ENCODE measurements at regions not wholly inside any gene's neighbourhood (a gene's known extent, or its start where the extent isn't known, plus 50 kb on each side); places are given as distances from the start of the nearest gene placed in this dataset.

- H3K9me2 ChIP-seq (replicated peaks; ENCODE audit: insufficient read depth, low read length), result no peaks in the 10 kb centered on the region
- H3K4me3 ChIP-seq (ENCODE audit: low read length), result no peak overlapping the region
- H3K27me3 ChIP-seq (ENCODE audit: low read length), result no peaks in the 10 kb centered on the region
- peaks cover 7% of the 10 kb centered on the region for H3K9me3 ChIP-seq (ENCODE audit: low read length)
- no peaks in the 10 kb centered on the region for H3K79me2 ChIP-seq (ENCODE audit: low read length)
- H3K9ac ChIP-seq (ENCODE audit: low read length), result no peak overlapping the region
- H4K20me1 ChIP-seq (ENCODE audit: insufficient read depth, low read depth, low read length), result no peaks in the 10 kb centered on the region
- no peak for DNase-seq
- H3K4me1 ChIP-seq (ENCODE audit: low read length), result peaks cover 24% of the 10 kb centered on the region
- H3K36me3 ChIP-seq (ENCODE audit: insufficient read depth, low read length), result no peaks in the 10 kb centered on the region
- no peak overlapping the region for H3K27ac ChIP-seq (ENCODE audit: low read length)
- H2AFZ ChIP-seq (ENCODE audit: low read length), result no peak overlapping the region
- H3K4me2 ChIP-seq (ENCODE audit: low read depth, low read length, poor library complexity, severe bottlenecking), result no peak overlapping the region
Observed at GRCh38 chr7:118662266-118662665, 437.8 kb downstream of the ANKRD7 start.

GRCh38 chr7:118664498-118664897, 440.0 kb downstream of the ANKRD7 start:
- Histone ChIP-seq H3K4me1 (ENCODE audit: low read length) (peaks cover 7% of the 10 kb centered on the region), H3K79me2 (ENCODE audit: low read length) (no peaks in the 10 kb centered on the region), H3K9me2 (replicated peaks; ENCODE audit: insufficient read depth, low read length) (no peaks in the 10 kb centered on the region), H3K4me3 (ENCODE audit: low read length) (no peak overlapping the region), H3K36me3 (ENCODE audit: insufficient read depth, low read length) (no peaks in the 10 kb centered on the region), H3K9ac (ENCODE audit: low read length) (no peak overlapping the region), H2AFZ (ENCODE audit: low read length) (no peak overlapping the region), H3K9me3 (ENCODE audit: low read length) (no peaks in the 10 kb centered on the region; the same call in 1 of the 2 replicates), H3K27me3 (ENCODE audit: low read length) (no peaks in the 10 kb centered on the region), H4K20me1 (ENCODE audit: insufficient read depth, low read depth, low read length) (no peaks in the 10 kb centered on the region), H3K4me2 (ENCODE audit: low read depth, low read length, poor library complexity, severe bottlenecking) (no peak overlapping the region), H3K27ac (ENCODE audit: low read length) (no peak overlapping the region)
- DNase-seq, result no peak

DNA sequence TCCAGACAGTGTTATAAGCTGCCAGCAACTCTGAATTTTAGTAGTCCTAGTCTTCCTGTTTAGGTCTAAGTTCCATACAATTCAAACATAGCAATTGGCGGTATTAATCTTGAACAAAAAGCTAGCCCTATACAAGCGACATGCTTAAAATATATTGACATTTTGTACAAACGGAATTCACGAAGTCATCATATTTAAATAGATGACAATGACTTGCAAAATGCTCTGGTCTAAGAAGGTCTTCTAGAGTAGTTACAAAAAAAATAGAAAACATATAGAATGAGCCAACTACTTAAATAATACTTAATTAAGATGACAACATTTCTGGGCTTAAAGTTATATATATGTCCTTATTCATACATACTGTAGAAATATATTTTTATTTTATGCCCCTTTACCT, 446.6 kb downstream of the ANKRD7 start:
- H3K4me2 ChIP-seq (ENCODE audit: low read depth, low read length, poor library complexity, severe bottlenecking), result no peak overlapping the region
- no peaks in the 10 kb centered on the region; the same call in 1 of the 2 replicates for H3K9me2 ChIP-seq (replicated peaks; ENCODE audit: insufficient read depth, low read length)
- DNase-seq, result no peak
- no peaks in the 10 kb centered on the region for H3K27me3 ChIP-seq (ENCODE audit: low read length)
- no peaks in the 10 kb centered on the region for H3K36me3 ChIP-seq (ENCODE audit: insufficient read depth, low read length)
- H2AFZ ChIP-seq (ENCODE audit: low read length), result no peak overlapping the region
- no peaks in the 10 kb centered on the region for H4K20me1 ChIP-seq (ENCODE audit: insufficient read depth, low read depth, low read length)
- no peak overlapping the region for H3K9ac ChIP-seq (ENCODE audit: low read length)
- H3K79me2 ChIP-seq (ENCODE audit: low read length), result no peaks in the 10 kb centered on the region
- no peak overlapping the region for H3K27ac ChIP-seq (ENCODE audit: low read length)
- H3K4me3 ChIP-seq (ENCODE audit: low read length), result no peak overlapping the region
- H3K9me3 ChIP-seq (ENCODE audit: low read length), result peaks cover 8% of the 10 kb centered on the region; the same call in 1 of the 2 replicates
- no peaks in the 10 kb centered on the region for H3K4me1 ChIP-seq (ENCODE audit: low read length)

DNA sequence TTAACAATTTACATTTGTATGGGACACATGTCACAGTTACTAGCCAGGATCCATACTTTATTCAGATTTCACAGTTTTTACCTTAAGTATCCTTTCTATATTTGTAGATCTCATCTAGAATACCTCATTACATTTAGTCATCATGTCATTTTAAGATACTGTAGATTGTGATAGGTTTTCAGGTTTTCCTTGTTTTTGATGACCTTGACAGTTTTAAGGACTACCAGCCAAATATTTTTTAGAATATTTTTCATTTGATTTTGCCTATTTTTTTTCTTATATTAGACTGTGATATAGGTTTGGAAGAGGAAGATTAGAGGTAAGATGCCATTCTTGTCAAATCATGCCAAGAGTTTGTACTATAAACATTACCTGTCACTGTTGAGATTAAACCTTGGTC, 460.3 kb downstream of the ANKRD7 start:
- Histone ChIP-seq H3K4me2 (ENCODE audit: low read depth, low read length, poor library complexity, severe bottlenecking) (no peak overlapping the region), H3K36me3 (ENCODE audit: insufficient read depth, low read length) (no peaks in the 10 kb centered on the region), H2AFZ (ENCODE audit: low read length) (no peak overlapping the region), H3K9me2 (replicated peaks; ENCODE audit: insufficient read depth, low read length) (no peaks in the 10 kb centered on the region), H3K9me3 (ENCODE audit: low read length) (peaks cover 11% of the 10 kb centered on the region), H4K20me1 (ENCODE audit: insufficient read depth, low read depth, low read length) (no peaks in the 10 kb centered on the region), H3K79me2 (ENCODE audit: low read length) (no peaks in the 10 kb centered on the region), H3K27ac (ENCODE audit: low read length) (no peak overlapping the region), H3K9ac (ENCODE audit: low read length) (no peak overlapping the region), H3K4me1 (ENCODE audit: low read length) (no peaks in the 10 kb centered on the region), H3K4me3 (ENCODE audit: low read length) (no peak overlapping the region), H3K27me3 (ENCODE audit: low read length) (no peaks in the 10 kb centered on the region)
- DNase-seq, result no peak

- Histone ChIP-seq H3K79me2 (ENCODE audit: low read length) (no peaks in the 10 kb centered on the region), H3K4me1 (ENCODE audit: low read length) (no peaks in the 10 kb centered on the region), H2AFZ (ENCODE audit: low read length) (no peak overlapping the region), H3K4me2 (ENCODE audit: low read depth, low read length, poor library complexity, severe bottlenecking) (no peak overlapping the region), H3K9me3 (ENCODE audit: low read length) (peaks cover 13% of the 10 kb centered on the region), H3K4me3 (ENCODE audit: low read length) (no peak overlapping the region), H3K27ac (ENCODE audit: low read length) (no peak overlapping the region), H3K27me3 (ENCODE audit: low read length) (no peaks in the 10 kb centered on the region), H3K9me2 (replicated peaks; ENCODE audit: insufficient read depth, low read length) (no peaks in the 10 kb centered on the region), H3K36me3 (ENCODE audit: insufficient read depth, low read length) (no peaks in the 10 kb centered on the region), H4K20me1 (ENCODE audit: insufficient read depth, low read depth, low read length) (no peaks in the 10 kb centered on the region), H3K9ac (ENCODE audit: low read length) (no peak overlapping the region)
- no peak for DNase-seq
Observed at GRCh38 chr7:118689403-118689802, 464.9 kb downstream of the ANKRD7 start.

DNA sequence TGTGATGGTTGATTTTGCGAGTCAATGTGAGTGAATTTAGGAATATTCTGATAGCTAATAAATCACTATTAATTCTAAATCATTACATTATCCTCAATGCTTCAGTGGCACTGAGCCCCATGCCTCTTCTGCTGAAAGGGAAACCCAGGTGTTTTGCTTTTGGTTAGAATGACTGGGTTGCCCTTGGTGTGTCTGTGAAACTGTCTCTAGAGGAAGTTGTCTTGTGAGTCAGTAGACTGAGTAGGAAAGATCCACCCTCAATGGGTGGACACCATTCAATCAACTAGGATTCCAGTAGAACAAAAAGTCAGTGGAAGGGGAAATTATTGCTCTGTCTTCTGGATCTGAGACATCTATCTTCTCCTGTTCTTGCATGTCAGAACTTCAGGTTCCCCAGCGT, 472.4 kb downstream of the ANKRD7 start:
- Histone ChIP-seq H3K9ac (ENCODE audit: low read length) (no peak overlapping the region), H3K4me1 (ENCODE audit: low read length) (no peaks in the 10 kb centered on the region), H3K4me2 (ENCODE audit: low read depth, low read length, poor library complexity, severe bottlenecking) (no peak overlapping the region), H2AFZ (ENCODE audit: low read length) (no peak overlapping the region), H3K79me2 (ENCODE audit: low read length) (no peaks in the 10 kb centered on the region), H4K20me1 (ENCODE audit: insufficient read depth, low read depth, low read length) (no peaks in the 10 kb centered on the region), H3K9me2 (replicated peaks; ENCODE audit: insufficient read depth, low read length) (no peaks in the 10 kb centered on the region), H3K9me3 (ENCODE audit: low read length) (peaks cover 14% of the 10 kb centered on the region), H3K27ac (ENCODE audit: low read length) (no peak overlapping the region), H3K4me3 (ENCODE audit: low read length) (no peak overlapping the region), H3K27me3 (ENCODE audit: low read length) (no peaks in the 10 kb centered on the region), H3K36me3 (ENCODE audit: insufficient read depth, low read length) (no peaks in the 10 kb centered on the region)
- DNase-seq, result no peak

DNA sequence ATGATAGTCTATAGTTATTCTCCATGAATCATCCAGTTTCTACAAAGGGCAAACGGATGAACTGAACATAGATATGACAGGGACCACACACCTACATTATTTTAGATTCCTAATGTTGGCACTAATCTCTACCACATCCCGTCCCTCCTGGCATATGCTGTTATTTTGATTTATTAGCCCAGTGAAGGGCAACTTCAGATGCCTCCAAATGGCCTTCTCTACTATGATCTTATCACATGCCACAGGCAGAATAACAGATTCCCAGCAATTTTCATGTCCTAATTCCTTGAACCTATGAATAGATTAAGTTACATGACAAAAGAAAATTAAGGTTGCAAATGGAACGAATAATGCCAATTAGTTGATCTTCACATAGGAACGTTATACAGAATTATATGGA, 474.7 kb downstream of the ANKRD7 start:
- H3K27ac ChIP-seq (ENCODE audit: low read length), result no peak overlapping the region
- DNase-seq, result no peak
- no peaks in the 10 kb centered on the region for H3K27me3 ChIP-seq (ENCODE audit: low read length)
- peaks cover 14% of the 10 kb centered on the region for H3K9me3 ChIP-seq (ENCODE audit: low read length)
- no peaks in the 10 kb centered on the region for H4K20me1 ChIP-seq (ENCODE audit: insufficient read depth, low read depth, low read length)
- H3K4me3 ChIP-seq (ENCODE audit: low read length), result no peak overlapping the region
- H3K79me2 ChIP-seq (ENCODE audit: low read length), result no peaks in the 10 kb centered on the region
- no peaks in the 10 kb centered on the region for H3K4me1 ChIP-seq (ENCODE audit: low read length)
- H3K9ac ChIP-seq (ENCODE audit: low read length), result no peak overlapping the region
- H3K4me2 ChIP-seq (ENCODE audit: low read depth, low read length, poor library complexity, severe bottlenecking), result no peak overlapping the region
- no peaks in the 10 kb centered on the region for H3K9me2 ChIP-seq (replicated peaks; ENCODE audit: insufficient read depth, low read length)
- H3K36me3 ChIP-seq (ENCODE audit: insufficient read depth, low read length), result no peaks in the 10 kb centered on the region
- no peak overlapping the region for H2AFZ ChIP-seq (ENCODE audit: low read length)

- Histone ChIP-seq H3K4me1 (ENCODE audit: low read length) (no peaks in the 10 kb centered on the region), H3K9me2 (replicated peaks; ENCODE audit: insufficient read depth, low read length) (no peaks in the 10 kb centered on the region), H3K4me2 (ENCODE audit: low read depth, low read length, poor library complexity, severe bottlenecking) (no peak overlapping the region), H3K79me2 (ENCODE audit: low read length) (no peaks in the 10 kb centered on the region), H3K27me3 (ENCODE audit: low read length) (no peaks in the 10 kb centered on the region), H3K36me3 (ENCODE audit: insufficient read depth, low read length) (no peaks in the 10 kb centered on the region), H3K9me3 (ENCODE audit: low read length) (peaks cover 5% of the 10 kb centered on the region; the same call in 1 of the 2 replicates), H3K27ac (ENCODE audit: low read length) (no peak overlapping the region), H3K9ac (ENCODE audit: low read length) (no peak overlapping the region), H2AFZ (ENCODE audit: low read length) (no peak overlapping the region), H3K4me3 (ENCODE audit: low read length) (no peak overlapping the region), H4K20me1 (ENCODE audit: insufficient read depth, low read depth, low read length) (no peaks in the 10 kb centered on the region)
- no peak for DNase-seq
Observed at GRCh38 chr7:118708741-118709140, 484.2 kb downstream of the ANKRD7 start.

DNA sequence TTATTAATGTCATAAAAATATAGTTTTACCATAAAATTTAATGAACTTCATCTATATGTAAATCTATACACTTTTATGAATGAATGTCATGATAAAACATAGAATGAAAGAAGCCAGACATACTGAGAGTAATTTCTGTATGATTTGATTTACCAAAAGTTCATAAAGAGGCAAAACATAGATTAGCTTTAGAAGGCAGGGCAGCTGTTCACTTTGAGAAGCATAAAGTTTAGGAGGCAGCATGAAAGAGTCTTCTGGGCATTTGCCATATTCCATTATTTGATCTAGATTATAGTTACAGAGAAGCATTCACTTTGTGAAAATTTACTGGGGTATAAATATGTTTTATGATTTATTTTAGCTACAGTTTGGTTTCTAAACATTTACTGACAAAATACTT, 487.2 kb downstream of the ANKRD7 start:
- DNase-seq, result no peak
- Histone ChIP-seq H3K4me1 (ENCODE audit: low read length) (no peaks in the 10 kb centered on the region), H3K9ac (ENCODE audit: low read length) (no peak overlapping the region), H2AFZ (ENCODE audit: low read length) (no peak overlapping the region), H3K9me3 (ENCODE audit: low read length) (peaks cover 5% of the 10 kb centered on the region; the same call in 1 of the 2 replicates), H3K9me2 (replicated peaks; ENCODE audit: insufficient read depth, low read length) (no peaks in the 10 kb centered on the region), H3K27ac (ENCODE audit: low read length) (no peak overlapping the region), H3K4me2 (ENCODE audit: low read depth, low read length, poor library complexity, severe bottlenecking) (no peak overlapping the region), H3K4me3 (ENCODE audit: low read length) (no peak overlapping the region), H3K27me3 (ENCODE audit: low read length) (no peaks in the 10 kb centered on the region), H3K36me3 (ENCODE audit: insufficient read depth, low read length) (no peaks in the 10 kb centered on the region), H4K20me1 (ENCODE audit: insufficient read depth, low read depth, low read length) (no peaks in the 10 kb centered on the region), H3K79me2 (ENCODE audit: low read length) (no peaks in the 10 kb centered on the region)
